Astrocyte (in vitro differentiated cells and primary cell): ENCODE measurements at regions not wholly inside any gene's neighbourhood (a gene's known extent, or its start where the extent isn't known, plus 50 kb on each side); places are given as distances from the start of the nearest gene placed in this dataset.

ENCODE experiments used
- EZH2 ChIP-seq: IDR thresholded peaks from 2 replicates; pipeline ENCODE4 v1.6.1; 2012; ENCODE audit warnings: mild to moderate bottlenecking, low read length, inconsistent platforms; ENCODE audit not compliant: insufficient read depth
- TF ChIP-seq, protein P1 (sequence below): IDR thresholded peaks from 2 replicates; pipeline ENCODE4 v1.5.1; 2011; ENCODE audit warnings: low read depth, mild to moderate bottlenecking, inconsistent platforms, low read length, moderate library complexity; ENCODE audit not compliant: insufficient read depth

DNA sequence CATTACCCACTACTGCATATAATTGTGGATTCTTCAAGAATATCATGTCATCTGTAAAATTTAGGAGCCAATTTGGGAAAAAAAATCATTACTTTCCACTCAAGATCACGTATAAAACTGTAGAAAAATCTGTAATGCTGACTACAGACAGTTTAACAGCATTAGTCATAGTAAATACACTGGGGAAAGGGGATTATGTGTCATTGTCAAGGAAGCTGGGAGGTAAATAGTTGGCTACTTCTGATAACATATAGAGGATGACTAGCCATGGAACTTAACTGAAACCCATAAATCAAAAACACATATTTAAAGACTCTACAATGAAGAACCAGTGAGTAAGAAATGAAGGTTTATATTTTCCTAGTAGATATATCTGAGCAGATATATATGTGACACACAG, 1666.4 kb upstream of the IGFBP7 start:
- TF ChIP-seq, protein P1, sequence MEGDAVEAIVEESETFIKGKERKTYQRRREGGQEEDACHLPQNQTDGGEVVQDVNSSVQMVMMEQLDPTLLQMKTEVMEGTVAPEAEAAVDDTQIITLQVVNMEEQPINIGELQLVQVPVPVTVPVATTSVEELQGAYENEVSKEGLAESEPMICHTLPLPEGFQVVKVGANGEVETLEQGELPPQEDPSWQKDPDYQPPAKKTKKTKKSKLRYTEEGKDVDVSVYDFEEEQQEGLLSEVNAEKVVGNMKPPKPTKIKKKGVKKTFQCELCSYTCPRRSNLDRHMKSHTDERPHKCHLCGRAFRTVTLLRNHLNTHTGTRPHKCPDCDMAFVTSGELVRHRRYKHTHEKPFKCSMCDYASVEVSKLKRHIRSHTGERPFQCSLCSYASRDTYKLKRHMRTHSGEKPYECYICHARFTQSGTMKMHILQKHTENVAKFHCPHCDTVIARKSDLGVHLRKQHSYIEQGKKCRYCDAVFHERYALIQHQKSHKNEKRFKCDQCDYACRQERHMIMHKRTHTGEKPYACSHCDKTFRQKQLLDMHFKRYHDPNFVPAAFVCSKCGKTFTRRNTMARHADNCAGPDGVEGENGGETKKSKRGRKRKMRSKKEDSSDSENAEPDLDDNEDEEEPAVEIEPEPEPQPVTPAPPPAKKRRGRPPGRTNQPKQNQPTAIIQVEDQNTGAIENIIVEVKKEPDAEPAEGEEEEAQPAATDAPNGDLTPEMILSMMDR = no peak
- no peak for TF ChIP-seq EZH2
